OCI-LY1 (cell line): ENCODE measurements at regions not wholly inside any gene's neighbourhood (a gene's known extent, or its start where the extent isn't known, plus 50 kb on each side); places are given as distances from the start of the nearest gene placed in this dataset.
"Not testable (repeated sequence)": the region's sequence is repeated elsewhere in the genome, so short reads cannot be mapped to it uniquely, and the experiment has no call there.

ENCODE experiments used
- H2AFZ ChIP-seq: fragments of 200-600 bp; sonication (generic), shearing (Covaris generic); 2 replicates; pipeline ENCODE4 v1.6.0; 2014; ENCODE audit warnings: antibody characterized with exemption, mild to moderate bottlenecking, low read length
- H3F3A ChIP-seq: fragments of 200-600 bp; sonication (generic), shearing (Covaris generic); 2 replicates; pipeline ENCODE4 v1.6.0; 2014; ENCODE audit warnings: mild to moderate bottlenecking, antibody characterized with exemption, low read length, moderate library complexity; ENCODE audit not compliant: insufficient read depth
- H3K27ac ChIP-seq: fragments of 200-600 bp; sonication (generic); 2 replicates; pipeline ENCODE4 v1.5.1; 2014; ENCODE audit warnings: low read length, mixed run types, mild to moderate bottlenecking, low read depth; ENCODE audit not compliant: poor library complexity, severe bottlenecking
- H3K27me3 ChIP-seq: fragments of 200-600 bp; sonication (generic); 2 replicates; pipeline ENCODE4 v1.6.0; 2014; ENCODE audit warnings: antibody characterized with exemption, mild to moderate bottlenecking, low read length, moderate library complexity; ENCODE audit not compliant: insufficient read depth
- H3K36me3 ChIP-seq: fragments of 200-600 bp; sonication (generic); 2 replicates; pipeline ENCODE4 v1.6.1; 2014; ENCODE audit warnings: mild to moderate bottlenecking, antibody characterized with exemption, low read length, moderate library complexity, mixed read lengths; ENCODE audit not compliant: insufficient read depth
- H3K4me1 ChIP-seq: fragments of 200-600 bp; sonication (generic); 2 replicates; pipeline ENCODE4 v1.5.1; 2014; ENCODE audit warnings: mild to moderate bottlenecking, low read length, moderate library complexity; ENCODE audit not compliant: insufficient read depth, severe bottlenecking
- H3K4me2 ChIP-seq: fragments of 200-600 bp; sonication (generic), shearing (Covaris generic); 2 replicates; pipeline ENCODE4 v1.6.1; 2014; ENCODE audit warnings: low read length
- H3K4me3 ChIP-seq: fragments of 200-600 bp; sonication (generic); 2 replicates; pipeline ENCODE4 v1.5.1; 2014; ENCODE audit warnings: low read length, low read depth, mild to moderate bottlenecking, mixed read lengths; ENCODE audit not compliant: poor library complexity, severe bottlenecking
- H3K79me2 ChIP-seq: fragments of 200-600 bp; shearing (Covaris generic); 2 replicates; pipeline ENCODE4 v1.6.1; 2016; ENCODE audit warnings: mixed run types, low read length, mixed read lengths; ENCODE audit not compliant: insufficient read depth
- H3K9ac ChIP-seq: fragments of 200-600 bp; sonication (generic), shearing (Covaris generic); 2 replicates; pipeline ENCODE4 v1.6.1; 2014; ENCODE audit warnings: mild to moderate bottlenecking, low read length, mixed read lengths
- H3K9me2 ChIP-seq: fragments of 200-600 bp; sonication (generic), shearing (Covaris generic); 2 replicates; pipeline ENCODE4 v1.6.1; 2014; ENCODE audit warnings: low read depth, mild to moderate bottlenecking, low read length, mixed read lengths
- H3K9me3 ChIP-seq: fragments of 200-600 bp; shearing (Covaris generic); 2 replicates; pipeline ENCODE4 v1.6.1; 2014; ENCODE audit warnings: low read length, mixed read lengths
- H4K20me1 ChIP-seq: fragments of 200-600 bp; sonication (generic), shearing (Covaris generic); 2 replicates; pipeline ENCODE4 v1.6.0; 2016; ENCODE audit warnings: mild to moderate bottlenecking, low read length; ENCODE audit not compliant: insufficient read depth
- CTCF ChIP-seq: fragments of 200-600 bp; sonication (generic), shearing (Covaris generic); IDR thresholded peaks from 2 replicates; pipeline ENCODE4 v1.5.1; 2017; ENCODE audit warnings: mild to moderate bottlenecking, antibody characterized with exemption, low read length, moderate library complexity, mixed read lengths
- EZH2 ChIP-seq: fragments of 200-600 bp; sonication (generic), shearing (Covaris generic); IDR thresholded peaks from 2 replicates; pipeline ENCODE4 v1.8.0; 2017; ENCODE audit warnings: borderline replicate concordance, mixed run types, mild to moderate bottlenecking, antibody characterized with exemption, low read length, moderate library complexity, mixed read lengths

- H3K9me2 ChIP-seq, H2AFZ ChIP-seq, H3F3A ChIP-seq, H3K36me3 ChIP-seq, H3K4me1 ChIP-seq, H4K20me1 ChIP-seq, H3K4me3 ChIP-seq, H3K27me3 ChIP-seq, H3K9ac ChIP-seq, H3K4me2 ChIP-seq, H3K27ac ChIP-seq, H3K9me3 ChIP-seq, H3K79me2 ChIP-seq: not testable (repeated sequence)
These were observed 162.5 kb downstream of the GOLGA6L4 start for GRCh38 chr15:84398087-84398486.

GRCh38 chr15:84398763-84399701 is 163.5 kb downstream of the GOLGA6L4 start:
- H2AFZ ChIP-seq: no peak overlapping the region

GRCh38 chr15:84400017-84400740 is 164.6 kb downstream of the GOLGA6L4 start:
- Histone ChIP-seq H2AFZ (no peak overlapping the region), H3K9me3 (no peaks in the 10 kb centered on the region), H3K4me1 (no peaks in the 10 kb centered on the region), H3K79me2 (no peaks in the 10 kb centered on the region), H3K36me3 (no peaks in the 10 kb centered on the region), H4K20me1 (no peaks in the 10 kb centered on the region), H3F3A (no peaks in the 10 kb centered on the region), H3K4me3 (no peak overlapping the region), H3K4me2 (no peak overlapping the region), H3K9me2 (no peaks in the 10 kb centered on the region), H3K9ac (no peak overlapping the region), H3K27ac (no peak overlapping the region), H3K27me3 (no peaks in the 10 kb centered on the region)
- TF ChIP-seq CTCF (no peak), EZH2 (no peak)

More at GRCh38 chr15:84398763-84399701, 163.5 kb downstream of the GOLGA6L4 start:
- Histone ChIP-seq H3F3A (no peaks in the 10 kb centered on the region), H4K20me1 (no peaks in the 10 kb centered on the region), H3K4me3 (no peak overlapping the region), H3K4me2 (no peak overlapping the region), H3K79me2 (no peaks in the 10 kb centered on the region), H3K27me3 (no peaks in the 10 kb centered on the region), H3K4me1 (no peaks in the 10 kb centered on the region), H3K9me3 (no peaks in the 10 kb centered on the region), H3K27ac (no peak overlapping the region), H3K36me3 (no peaks in the 10 kb centered on the region), H3K9ac (no peak overlapping the region), H3K9me2 (no peaks in the 10 kb centered on the region)
- no peak for TF ChIP-seq EZH2
- no peak for TF ChIP-seq CTCF
